Pancreas (tissue), 10 donors: ENCODE measurements at regions not wholly inside any gene's neighbourhood (a gene's known extent, or its start where the extent isn't known, plus 50 kb on each side); places are given as distances from the start of the nearest gene placed in this dataset.

Experiments
- ATAC-seq, 4 donors: fragments of 200-7000 bp; cut with Tn5 transposase; one replicate each; pipeline versions ENCODE4 v1.8.0 to v1.9.1; 2020; ENCODE audit warnings: mild to moderate bottlenecking in 4 of 4, moderate library complexity in 4 of 4
- DNase-seq, 6 donors: peaks; one replicate each; pipeline ENCODE4 v3.0.0-alpha.2; 2020
- FAIRE-seq: peaks from 2 replicates; lab custom pipeline; 2012; peaks lifted over from hg19 to GRCh38; lab: Jason Lieb, UNC
- H3K27ac ChIP-seq, 4 donors: fragments of 200-600 bp; sonication (generic); 1 replicate in 3 of 4; 2 replicates in 1 of 4; pipeline versions ENCODE4 v1.5.0 to v1.8.0; 2020
- H3K27me3 ChIP-seq, 4 donors: fragments of 200-600 bp; one replicate each; pipeline ENCODE4 v1.8.0; 2021
- H3K36me3 ChIP-seq, 3 donors: fragments of 200-600 bp; sonication (generic) in 1 of 3; one replicate each; pipeline versions ENCODE4 v1.5.0 to v1.8.0; 2020 to 2021
- H3K4me1 ChIP-seq, 3 donors: fragments of 200-600 bp; one replicate each; pipeline ENCODE4 v1.8.0; 2021
- H3K4me3 ChIP-seq, 4 donors: fragments of 200-600 bp; sonication (generic) in 2 of 4; one replicate each; pipeline versions ENCODE4 v1.5.0 to v1.8.0; 2020 to 2021
- H3K9me3 ChIP-seq, 4 donors: fragments of 200-600 bp; one replicate each; pipeline ENCODE4 v1.8.0; 2021
- CTCF ChIP-seq, 4 donors: fragments of 200-600 bp; sonication (generic) in 3 of 4; IDR thresholded peaks; one replicate each; pipeline versions ENCODE4 v1.5.0 to v1.8.0; 2021; ENCODE audit warnings: antibody characterized with exemption in 4 of 4
- WGBS, 2 donors: extraction: QIAGEN DNeasy Blood & Tissue Kit; methylation state at CpG; one replicate each; pipeline ENCODE4 v1.1.7; 2013; 5-methylcytosine and 5-hydroxymethylcytosine counted together
- intact Hi-C, 3 donors: fragments of 100-400 bp; cut with DNase I; formaldehyde crosslinking; loops; one replicate each; pipeline versions ENCODE4 v1.11.1 to v1.14.2; 2022
- donor health status: healthy with polysubstance abuse.
- donor health status: DM: no; HTN: no; CAD: no; lungs with moderate emphysema.
- donor health status: DM: no; HTN: no; CAD: no.
- donor health status: control.
- donor health status: control.
- donor health status: Bipolar disorder and iron deficiency.
- donor health status: DM: yes; HTN: yes; CAD: no.
- donor health status: DM: no; HTN: no; CAD: no.
- donor health status: DM: no; HTN: no; CAD: no.
- donor health status: DM: yes; HTN: yes; CAD: no.

DNA sequence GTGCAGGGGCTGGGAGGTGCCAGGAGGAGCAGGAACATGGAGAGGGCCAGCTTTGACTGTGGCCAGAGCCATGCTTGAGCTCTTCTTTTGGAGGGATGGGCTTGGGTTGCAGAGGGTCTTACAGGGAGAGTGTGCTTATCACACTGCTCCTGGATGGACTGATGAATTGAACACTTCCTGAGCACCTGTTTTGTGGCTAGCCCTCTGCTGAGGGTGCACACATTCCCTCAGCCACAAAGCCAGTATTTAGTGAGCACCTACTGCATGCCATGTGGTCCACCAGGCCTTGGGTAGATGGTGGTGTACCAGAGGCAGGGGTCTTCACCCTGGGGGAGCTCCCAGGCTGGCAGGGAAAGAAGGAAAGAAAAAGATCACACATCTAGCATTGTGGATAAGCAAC is 118.9 kb downstream of the SLC25A47 start:
- ATAC-seq (no peak), DNase-seq (no peak), FAIRE-seq (no peak)
- no peaks in the 10 kb centered on the region for H3K36me3 ChIP-seq
- TF ChIP-seq CTCF (IDR thresholded peaks at IDR 0.05): no peak
- no peaks in the 10 kb centered on the region for H3K9me3 ChIP-seq
- H3K4me1 ChIP-seq: peaks cover 13 to 44% (median 13%) of the 10 kb centered on the region in 3 donors
- H3K27me3 ChIP-seq: no peaks in the 10 kb centered on the region
- intact Hi-C loops: loop anchor here in 1 of 3 donors (10.0 kb wide), 1 partner anchor 93 kb away; no protein-coding TSS in a partner anchor
- H3K27ac ChIP-seq: peak overlapping the region in 2 of 4 donors; percentile 37 to 41
- no peak overlapping the region for H3K4me3 ChIP-seq

DNA sequence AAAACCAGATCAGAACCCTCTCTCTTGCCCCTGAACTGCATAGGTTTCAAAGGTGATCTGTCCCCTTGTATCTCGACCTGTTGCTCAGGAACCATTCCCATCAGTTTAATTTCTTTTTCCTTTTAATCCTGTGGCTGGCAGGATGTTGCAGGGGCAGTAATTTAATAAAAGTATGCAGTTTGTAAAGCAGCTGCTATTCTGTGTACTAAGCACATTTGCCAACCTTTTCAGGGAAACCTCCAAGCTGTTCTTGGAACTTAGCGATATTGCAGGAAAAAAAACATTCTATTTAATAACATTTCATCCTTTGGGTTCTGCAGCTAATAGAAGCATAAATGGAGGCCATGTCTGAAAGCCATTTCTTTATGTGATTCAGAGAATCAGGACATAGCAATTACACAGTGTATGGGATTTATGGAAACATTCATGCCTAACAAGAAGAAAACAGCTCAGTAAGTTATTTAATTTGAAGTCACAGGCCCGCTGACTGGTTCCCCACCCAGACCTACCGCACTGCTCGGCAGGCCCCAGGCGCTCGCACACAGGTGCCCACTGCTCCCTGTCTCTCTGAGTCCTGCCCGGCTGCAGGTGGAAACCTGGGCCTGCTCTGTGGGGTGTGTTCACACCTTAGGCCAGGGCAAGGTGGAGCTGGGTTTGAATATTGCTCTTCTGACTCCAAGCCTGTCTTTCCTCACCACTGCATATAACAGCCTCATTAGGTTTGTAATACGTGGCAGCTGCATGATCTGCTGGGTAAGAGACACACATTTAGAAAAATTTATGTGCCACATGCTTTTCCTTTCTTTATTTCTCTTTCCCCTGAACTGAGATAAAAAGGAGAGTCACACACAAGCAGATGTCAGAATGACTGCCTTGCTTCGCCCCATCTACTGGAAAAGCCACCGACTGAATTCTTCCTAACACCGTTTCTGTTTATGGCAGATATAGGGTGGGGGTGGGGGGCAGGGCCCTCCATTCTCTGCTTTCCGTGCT is 119.7 kb downstream of the SLC25A47 start:
- Histone ChIP-seq H3K4me1 (peaks cover 11 to 43% (median 13%) of the 10 kb centered on the region in 3 donors), H3K9me3 (no peaks in the 10 kb centered on the region), H3K27ac (peak overlapping the region in 2 of 4 donors; percentile 37 to 41), H3K4me3 (no peak overlapping the region), H3K27me3 (no peaks in the 10 kb centered on the region), H3K36me3 (no peaks in the 10 kb centered on the region)
- FAIRE-seq (no peak), ATAC-seq (peak in 1 of 4 donors; percentile 5), DNase-seq (no peak)
- intact Hi-C loops: loop anchor here in 1 of 3 donors (10.0 kb wide), 1 partner anchor 92 kb away; no protein-coding TSS in a partner anchor
- 80% methylated on average over 13 of the region's 13 CpGs for WGBS, 2 donors
- TF ChIP-seq CTCF (IDR thresholded peaks at IDR 0.05): no peak

DNA sequence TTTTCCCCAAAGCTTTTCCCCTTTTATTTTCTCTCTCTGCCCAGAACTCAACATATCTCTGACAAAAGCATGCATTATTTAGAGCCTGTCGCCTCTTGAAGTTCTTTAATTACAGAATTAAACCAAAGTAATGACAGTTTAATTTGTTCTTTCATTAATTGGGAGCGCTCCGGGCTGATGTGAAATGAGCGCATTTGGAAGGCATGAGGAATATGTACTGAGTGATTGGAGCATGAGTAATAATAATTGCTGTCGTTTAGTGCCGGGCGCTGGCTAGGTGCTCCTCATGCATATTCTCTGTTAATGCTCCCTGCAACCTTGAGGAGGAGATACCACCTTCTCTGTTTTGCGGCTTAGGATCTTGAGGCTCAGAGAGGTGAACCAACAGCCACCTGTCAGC is 120.5 kb downstream of the SLC25A47 start:
- DNase-seq (no peak), FAIRE-seq (no peak), ATAC-seq (no peak)
- H3K9me3 ChIP-seq: no peaks in the 10 kb centered on the region
- TF ChIP-seq CTCF (IDR thresholded peaks at IDR 0.05): no peak
- H3K4me1 ChIP-seq: peaks cover 13 to 51% (median 15%) of the 10 kb centered on the region in 3 donors
- intact Hi-C loops: loop anchor here in 1 of 3 donors (10.0 kb wide), 1 partner anchor 91 kb away; no protein-coding TSS in a partner anchor
- WGBS, 2 donors: 85 to 92% methylated on average over 8 of the region's 8 CpGs
- no peaks in the 10 kb centered on the region for H3K27me3 ChIP-seq
- no peak overlapping the region for H3K4me3 ChIP-seq
- H3K27ac ChIP-seq: peak overlapping the region in 1 of 4 donors; percentile 41
- no peaks in the 10 kb centered on the region for H3K36me3 ChIP-seq

GRCh38 chr14:100445436-100446088 is 122.4 kb downstream of the SLC25A47 start:
- intact Hi-C loops: loop anchor here in 1 of 3 donors (10.0 kb wide), 1 partner anchor 89 kb away; no protein-coding TSS in a partner anchor
- no peak for TF ChIP-seq CTCF (IDR thresholded peaks at IDR 0.05)
- DNase-seq (no peak), FAIRE-seq (no peak), ATAC-seq (no peak)
- Histone ChIP-seq H3K4me3 (no peak overlapping the region), H3K4me1 (peaks cover 6 to 43% (median 8%) of the 10 kb centered on the region in 3 donors), H3K36me3 (no peaks in the 10 kb centered on the region), H3K9me3 (no peaks in the 10 kb centered on the region), H3K27me3 (no peaks in the 10 kb centered on the region), H3K27ac (no peak overlapping the region)
- WGBS, 2 donors: 91 to 93% methylated on average over 8 of the region's 8 CpGs
